ENCODE measurements at regions not wholly inside any gene's neighbourhood (a gene's known extent, or its start where the extent isn't known, plus 50 kb on each side); places are given as distances from the start of the nearest gene placed in this dataset.
"Not testable (repeated sequence)": the region's sequence is repeated elsewhere in the genome, so short reads cannot be mapped to it uniquely, and the experiment has no call there.

DNA sequence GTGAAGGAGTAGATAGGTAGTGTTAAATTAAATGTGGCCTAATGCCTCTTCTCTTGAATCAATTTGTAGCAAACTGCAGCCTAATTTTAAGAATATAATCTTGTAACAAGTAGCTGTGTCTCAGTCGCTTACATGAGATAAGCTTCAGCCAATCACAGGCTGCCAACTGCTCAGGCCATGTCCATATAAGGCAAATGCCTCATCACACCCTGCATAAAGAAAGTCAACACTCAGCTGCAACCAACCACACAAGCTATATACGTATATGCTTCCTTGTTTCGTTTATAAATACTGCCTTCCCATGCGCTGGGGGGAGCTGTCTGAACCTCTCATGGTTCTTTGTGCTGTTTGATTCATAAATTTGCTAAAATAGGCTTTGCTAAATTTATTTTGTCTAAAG lies 476.3 kb downstream of the TRIB2 start:
- DNase-seq (ENCODE audit: low read depth, low spot score) = no peak

DNA sequence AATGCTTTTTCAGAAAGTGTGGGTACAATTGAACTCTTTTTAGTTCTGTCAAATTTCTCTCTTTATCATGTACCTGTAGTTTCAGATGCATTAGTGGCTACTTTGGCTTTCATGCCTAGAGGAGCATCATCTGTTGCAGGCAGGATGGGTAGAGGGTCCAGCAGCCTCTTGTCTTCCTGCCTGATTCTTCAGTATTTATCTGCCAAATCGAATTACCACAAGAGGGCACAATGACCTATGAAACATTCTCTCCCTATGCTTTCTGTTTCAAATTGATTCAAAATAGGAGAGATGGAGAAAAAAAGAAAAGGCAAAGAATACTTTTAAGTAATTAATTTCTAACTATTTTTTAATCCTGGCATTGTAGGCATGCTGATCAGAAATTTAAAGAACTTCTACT lies 477.2 kb downstream of the TRIB2 start:
- no peak for DNase-seq (ENCODE audit: low read depth, low spot score)

DNA sequence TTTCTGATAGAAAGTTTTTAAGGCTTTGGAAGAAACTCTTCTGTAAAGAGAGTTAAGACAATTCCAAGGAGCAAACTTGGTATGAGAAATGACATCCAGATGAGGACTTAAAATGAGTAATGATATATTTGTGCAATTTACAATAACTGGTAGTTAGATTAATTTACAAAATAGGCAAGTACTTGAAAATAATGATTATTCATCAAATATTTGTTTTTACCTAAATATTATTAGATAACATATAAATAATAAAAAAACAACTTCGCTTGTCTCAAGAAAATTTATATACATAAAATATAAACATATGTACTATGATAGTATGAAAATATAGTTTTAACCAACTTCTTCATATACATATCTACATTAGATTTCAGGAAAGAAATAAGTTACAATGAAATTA lies 478.5 kb downstream of the TRIB2 start:
- no peak for DNase-seq (ENCODE audit: low read depth, low spot score)

DNA sequence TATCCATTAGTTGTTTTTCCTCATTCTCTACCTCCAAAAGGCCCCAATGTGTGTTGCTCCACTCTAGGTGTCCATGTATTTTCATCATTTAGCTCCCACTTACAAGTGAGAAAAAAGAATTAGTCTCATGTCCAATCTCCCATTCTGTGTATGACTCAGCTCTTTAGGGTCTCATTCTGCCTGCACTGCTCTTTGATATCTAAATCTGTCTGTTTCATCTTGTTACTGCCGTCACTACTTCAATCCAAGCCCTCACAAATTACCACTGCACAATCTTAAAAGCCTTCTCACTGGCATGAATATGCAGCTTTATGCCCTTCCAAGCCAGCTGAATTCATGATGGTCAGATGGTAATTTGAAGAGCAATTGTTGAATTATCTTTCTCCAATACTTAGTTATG lies 480.5 kb downstream of the TRIB2 start:
- no peak for DNase-seq (ENCODE audit: low read depth, low spot score)

DNA sequence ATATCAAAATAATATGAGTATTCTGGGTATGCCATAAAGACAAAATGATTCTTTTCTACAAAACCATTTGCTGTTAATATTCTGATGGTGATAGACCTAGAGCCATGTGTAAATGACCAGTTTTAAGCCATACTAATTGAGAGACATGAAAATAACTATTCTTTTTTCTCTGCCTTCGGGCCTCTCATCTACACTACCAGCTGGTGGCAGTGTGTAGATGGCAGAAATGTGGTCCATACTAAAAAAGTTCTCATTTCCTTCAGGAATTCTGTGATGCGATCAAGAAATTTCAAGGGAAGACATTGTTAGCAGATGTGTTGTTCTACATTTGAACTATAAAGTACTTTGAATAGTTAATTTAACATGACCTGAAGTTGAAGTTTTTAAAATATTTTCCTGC lies 485.2 kb downstream of the TRIB2 start:
- no peak for DNase-seq (ENCODE audit: low read depth, low spot score)

DNA sequence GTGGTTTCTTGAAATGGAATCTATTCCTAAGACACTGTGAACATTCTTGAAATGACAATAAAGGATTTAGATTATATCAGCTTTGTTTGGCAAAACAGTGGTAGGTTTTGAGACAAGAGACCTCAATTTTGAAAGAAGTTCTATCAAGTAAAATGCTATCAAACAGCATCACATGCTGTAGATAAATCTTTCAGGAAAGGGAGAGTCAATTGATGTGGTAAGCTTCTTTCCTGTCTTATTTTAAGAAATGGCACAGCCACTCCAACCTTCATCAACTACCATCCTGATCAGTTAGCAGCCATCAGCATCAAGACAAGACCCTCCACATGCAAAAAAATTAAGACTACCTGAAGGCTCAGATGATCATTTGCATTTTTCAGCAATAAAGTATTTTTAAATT lies 495.4 kb downstream of the TRIB2 start:
- no peak for DNase-seq (ENCODE audit: low read depth, low spot score)

DNA sequence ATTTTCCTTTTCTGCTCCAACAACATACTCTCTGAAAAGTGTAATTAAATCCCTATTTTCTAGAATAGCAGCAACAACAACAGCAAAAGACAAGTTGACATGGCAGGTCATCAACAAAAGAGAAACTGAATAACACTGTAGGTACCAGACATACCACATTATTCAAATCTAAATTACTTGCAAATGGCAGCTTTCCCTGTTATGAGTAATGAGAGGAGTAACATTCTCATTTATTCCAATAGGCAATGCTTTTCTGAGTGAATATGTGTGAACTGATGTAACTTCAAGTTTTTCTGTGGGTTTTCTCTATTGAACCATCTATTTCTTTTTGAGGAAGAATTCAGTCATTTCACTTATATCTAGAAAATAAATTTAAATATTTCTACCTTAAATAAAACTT lies 501.5 kb downstream of the TRIB2 start:
- DNase-seq (ENCODE audit: low read depth, low spot score) = no peak

DNA sequence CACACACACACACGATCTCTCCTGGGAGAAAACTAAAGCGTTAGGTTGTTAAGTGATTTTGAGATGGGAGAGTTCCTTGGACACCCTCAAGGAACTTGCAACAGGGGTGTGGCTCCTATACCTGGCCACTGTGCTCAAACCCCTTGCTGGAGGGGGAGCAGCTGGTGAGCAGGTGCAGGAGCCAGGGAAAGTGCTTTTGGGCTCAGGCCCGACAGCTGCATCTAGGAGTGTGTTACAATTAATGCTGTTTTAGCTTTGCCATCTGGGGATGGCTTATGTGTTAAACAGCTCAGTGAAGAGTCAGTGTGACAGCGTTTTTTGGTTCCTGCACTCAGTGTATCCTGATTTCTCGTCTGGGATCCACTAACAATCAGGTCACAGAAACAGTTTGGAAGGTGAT lies 510.8 kb downstream of the TRIB2 start:
- no peak for DNase-seq (ENCODE audit: low read depth, low spot score)

DNA sequence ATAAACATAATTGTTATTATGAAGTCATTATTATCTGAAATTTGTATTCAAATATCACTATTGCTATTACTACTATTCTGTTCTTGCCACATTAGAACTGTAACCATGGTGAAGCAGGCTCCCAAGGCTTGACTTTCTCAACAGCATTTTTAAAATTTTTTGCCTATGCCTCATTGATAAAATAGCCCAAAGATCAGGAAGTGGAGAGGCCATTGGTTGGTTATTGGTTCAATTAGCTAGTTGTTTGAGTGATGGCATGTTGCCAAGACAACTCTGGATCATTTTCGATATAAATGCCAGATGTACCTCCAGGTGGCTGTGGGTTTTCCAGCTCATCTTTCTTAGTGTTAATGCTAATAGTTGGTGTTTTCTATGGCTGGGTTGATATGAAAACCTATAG lies 513.5 kb downstream of the TRIB2 start:
- DNase-seq (ENCODE audit: low read depth, low spot score) = no peak

DNA sequence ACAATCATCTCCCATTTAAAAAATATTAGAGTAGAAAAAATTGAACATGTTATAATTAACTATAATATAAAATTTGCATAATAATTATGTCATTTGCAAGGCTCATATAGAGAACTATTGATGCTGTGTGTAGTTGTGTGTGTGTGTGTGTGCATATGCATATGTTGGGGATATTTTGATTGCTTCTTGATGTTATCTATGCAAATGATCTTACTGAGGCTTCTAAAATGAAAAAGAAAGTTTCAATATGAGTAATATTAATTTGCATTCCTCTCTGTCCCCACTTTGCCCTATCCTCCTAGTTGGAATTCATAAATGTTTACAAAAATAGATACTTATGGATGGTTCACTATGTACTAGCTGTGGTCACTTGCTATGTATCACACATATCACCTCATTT lies 523.3 kb downstream of the TRIB2 start:
- DNase-seq (ENCODE audit: low read depth, low spot score) = no peak

DNA sequence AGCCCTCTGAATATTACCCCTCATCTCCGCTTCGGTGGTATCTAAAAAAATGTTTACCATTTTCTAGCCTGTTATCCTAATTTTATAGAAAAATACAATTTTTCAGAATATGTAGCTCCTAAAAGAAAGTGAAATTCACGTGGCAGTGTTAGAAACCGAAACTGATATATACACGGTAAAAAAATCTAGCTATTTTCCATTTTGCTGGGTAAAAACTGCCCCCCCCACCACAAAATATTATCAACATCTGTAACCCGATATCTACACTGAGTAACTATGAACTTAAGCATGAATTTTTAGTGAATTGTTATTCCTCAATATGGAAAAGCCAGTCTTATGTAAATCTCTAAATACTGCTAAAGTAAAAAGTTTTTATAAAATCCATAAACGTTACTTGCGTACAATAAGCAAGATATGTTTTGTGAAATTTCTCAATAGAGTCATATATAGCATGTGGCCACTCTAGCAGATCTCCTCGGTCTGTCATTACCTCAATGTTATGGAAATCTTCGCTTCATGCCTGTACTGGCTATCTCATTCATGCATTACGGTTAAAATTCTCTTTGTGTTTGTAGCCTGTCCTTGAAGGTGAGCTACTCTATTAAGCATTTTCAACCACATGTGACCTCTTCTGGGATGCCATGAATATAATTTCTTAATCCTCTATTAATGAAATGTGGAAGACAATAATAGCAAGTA lies 524.2 kb downstream of the TRIB2 start:
- DNase-seq (ENCODE audit: low read depth, low spot score) = no peak

DNA sequence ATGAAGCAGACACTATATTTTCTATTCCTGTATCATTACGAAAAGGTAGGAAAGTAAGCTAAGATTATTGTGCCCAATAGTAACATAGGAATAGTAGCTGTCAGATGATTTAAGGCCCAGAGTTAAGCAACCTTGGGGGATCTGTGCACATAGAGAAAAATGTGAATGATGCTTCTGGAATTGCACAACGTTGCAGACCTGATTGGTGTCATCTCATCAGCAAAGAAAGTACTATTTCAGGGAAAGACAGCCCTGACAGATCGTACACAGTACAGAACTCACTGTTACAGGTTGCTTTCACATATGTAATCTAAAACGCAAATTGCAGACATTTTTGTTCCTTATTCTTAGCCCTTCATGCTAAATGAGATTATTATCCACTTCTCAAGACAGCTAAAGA lies 535.9 kb downstream of the TRIB2 start:
- no peak for DNase-seq (ENCODE audit: low read depth, low spot score)

DNA sequence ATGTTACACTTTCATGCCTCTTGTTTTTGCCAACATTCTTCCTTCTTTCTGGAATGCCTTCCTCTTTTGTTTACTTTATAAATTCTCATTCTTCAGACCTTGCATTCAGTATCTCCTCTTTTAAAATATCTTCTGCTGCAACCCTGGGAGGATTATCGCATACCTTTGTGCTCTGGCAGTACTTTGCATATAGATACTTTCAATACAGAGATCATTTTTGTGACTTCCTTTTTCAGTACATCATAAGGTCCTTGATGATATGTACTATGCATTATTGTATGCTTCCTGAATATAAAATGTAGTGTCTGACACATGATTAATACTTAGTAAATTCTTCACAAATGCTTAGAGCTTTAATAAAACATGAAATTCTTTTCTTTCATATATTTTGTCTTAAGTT lies 538.7 kb downstream of the TRIB2 start:
- DNase-seq (ENCODE audit: low read depth, low spot score) = no peak

DNA sequence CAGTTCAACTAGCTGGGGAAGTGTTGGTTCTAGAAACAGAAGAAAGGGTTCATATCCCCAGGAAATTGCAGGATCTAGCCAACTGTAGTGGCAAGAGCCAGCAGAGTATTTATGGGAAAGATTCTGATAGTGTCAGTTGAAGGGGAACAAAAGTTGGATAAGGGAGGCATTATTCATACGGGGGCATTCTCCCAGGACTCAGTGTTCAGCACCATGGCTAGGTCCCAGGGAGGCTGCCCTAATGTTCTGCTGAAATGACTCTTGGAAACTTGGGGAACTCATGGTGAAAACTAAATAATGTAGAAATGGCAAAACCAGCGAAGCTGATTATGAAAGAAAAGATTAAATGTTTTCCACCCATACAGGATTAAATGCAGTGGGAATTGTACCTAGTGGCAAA lies 543.7 kb downstream of the TRIB2 start:
- no peak for DNase-seq (ENCODE audit: low read depth, low spot score)

DNA sequence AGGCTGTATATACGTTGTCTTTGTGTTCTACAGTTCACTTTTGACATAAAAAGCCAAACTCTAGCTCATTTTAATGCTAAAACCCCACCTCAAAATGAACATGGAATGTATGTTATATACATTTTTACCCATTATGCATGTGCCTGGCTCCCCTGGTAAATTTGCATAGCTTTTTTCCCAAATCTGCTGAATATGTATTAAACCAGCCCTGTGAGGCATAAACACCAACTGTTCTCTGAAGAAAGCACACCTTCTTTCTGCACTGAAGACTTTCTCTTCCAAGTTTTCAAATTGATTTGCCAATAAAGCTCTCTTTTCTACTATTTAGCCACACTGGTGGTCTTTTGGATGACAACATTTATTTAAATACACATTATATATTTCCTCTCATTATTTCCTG lies 549.4 kb downstream of the TRIB2 start:
- no peak for DNase-seq (ENCODE audit: low read depth, low spot score)

DNA sequence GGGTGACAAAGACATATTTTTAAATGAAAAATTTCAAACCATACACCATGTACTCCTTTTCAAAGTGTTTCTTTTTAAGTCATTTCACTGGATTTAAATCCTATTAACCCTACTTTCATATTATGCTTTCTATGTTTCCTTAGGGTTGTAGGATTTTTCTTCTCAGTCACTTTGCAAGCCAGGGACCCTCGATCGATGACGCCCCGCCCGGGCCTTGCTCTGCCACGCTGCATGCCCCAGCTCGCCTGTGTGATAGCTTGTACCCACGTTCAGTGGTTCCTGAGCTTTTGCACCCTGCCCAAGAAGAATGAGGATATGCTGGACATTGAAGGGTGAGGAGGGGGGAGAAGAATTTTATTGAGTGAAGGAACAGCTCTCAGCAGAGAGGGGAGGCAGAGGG lies 568.0 kb downstream of the TRIB2 start:
- DNase-seq (ENCODE audit: low read depth, low spot score) = no peak

DNA sequence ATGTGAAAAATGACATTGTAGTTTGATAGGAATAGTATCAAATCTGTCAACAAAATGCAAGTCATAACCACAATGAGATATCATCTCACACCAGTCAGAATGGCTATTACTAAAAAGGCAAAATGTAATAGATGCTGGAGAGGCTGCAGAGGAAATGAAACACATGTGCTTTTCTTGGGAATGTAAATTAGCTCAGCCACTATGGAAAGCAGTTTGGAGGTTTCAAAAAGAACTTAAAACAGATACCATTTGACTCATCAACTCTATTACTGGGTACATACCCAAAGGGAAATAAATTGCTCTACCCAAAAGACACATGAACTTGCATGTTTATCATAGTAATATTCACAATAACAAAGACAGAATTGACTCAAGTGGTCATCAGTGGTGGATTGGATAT lies 572.6 kb downstream of the TRIB2 start:
- no peak for DNase-seq (ENCODE audit: low read depth, low spot score)

DNA sequence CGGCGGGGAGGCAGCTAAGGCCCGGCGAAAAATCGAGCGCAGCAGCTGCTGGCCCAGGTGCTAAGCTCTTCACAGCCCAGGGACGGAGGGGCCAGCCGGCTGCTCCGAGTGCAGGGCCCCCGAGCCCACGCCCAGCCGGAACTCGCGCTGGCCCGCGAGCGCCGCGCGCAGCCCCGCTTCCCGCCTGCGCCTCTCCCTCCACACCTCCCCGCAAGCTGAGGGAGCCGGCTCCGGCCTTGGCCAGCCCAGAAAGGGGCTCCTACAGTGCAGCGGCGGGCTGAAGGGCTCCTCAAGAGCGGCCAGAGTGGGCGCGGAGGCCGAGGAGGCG lies 591.7 kb downstream of the TRIB2 start:
- not testable (repeated sequence) for DNase-seq (ENCODE audit: low read depth, low spot score)

DNA sequence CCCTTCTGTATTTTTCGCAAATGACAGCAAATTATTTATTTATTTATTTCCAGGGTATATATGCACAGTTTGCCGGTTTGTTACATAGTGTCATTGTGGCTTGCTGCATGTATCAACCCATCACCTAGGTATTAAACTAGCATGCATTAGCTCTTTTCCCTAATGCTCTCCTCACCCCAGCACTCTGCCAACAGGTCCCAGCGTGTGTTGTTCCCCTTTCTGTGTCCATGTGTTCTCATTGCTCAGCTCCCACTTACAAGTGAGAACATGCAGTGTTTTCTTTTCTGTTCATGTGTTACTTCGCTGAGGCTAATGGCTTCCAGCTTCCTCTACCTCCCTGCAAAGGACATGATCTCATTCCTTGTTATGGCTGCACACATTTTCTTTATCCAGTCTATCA lies 592.3 kb downstream of the TRIB2 start:
- DNase-seq (ENCODE audit: low read depth, low spot score) = no peak

DNA sequence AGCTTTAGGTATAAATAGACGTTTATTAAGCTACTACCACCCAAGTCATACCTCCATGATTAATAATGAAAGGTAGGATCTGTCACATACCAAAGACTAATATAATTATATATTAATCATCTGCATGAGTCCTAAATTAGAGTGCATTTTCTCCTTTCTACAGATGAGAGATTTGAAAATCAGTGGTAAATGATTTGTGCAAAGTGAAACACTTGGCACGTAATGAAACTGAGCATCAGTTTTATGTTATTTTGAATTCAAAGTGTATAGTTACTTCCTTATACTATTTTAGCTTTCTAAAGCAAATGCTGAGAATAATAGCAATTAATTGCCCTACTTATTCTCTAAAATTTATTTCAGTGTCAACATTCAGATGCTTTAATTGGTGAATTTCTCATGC lies 615.3 kb downstream of the TRIB2 start:
- no peak for DNase-seq (ENCODE audit: low read depth, low spot score)

DNA sequence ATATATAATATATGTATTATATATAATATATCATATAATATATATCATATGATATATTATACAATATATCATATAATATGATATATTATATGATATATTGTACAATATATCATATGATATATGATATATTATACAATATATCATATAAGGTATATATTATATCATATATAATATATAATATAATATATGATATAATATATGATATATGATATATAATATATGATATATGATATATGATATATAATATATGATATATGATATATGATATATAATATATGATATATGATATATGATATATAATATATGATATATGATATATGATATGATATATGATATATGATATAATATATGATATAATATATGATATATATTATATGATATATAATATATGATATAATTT lies 617.3 kb downstream of the TRIB2 start:
- not testable (repeated sequence) for DNase-seq (ENCODE audit: low read depth, low spot score)

DNA sequence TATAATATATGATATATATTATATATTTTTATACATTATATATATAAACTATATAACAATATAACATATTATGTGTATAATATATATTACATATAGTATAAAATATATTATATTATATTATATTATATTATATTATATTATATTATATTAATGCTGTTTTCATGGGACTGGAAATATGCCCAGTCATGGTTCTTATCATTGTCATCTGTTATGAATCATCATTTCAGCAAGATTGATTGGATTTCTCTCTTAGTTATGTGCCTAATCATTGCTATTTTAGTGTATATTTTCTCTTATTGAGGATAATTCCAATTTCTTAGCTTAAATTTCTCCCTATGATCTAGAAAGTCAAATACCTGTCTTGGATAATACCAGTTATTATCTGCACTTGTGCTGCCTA lies 617.8 kb downstream of the TRIB2 start:
- DNase-seq (ENCODE audit: low read depth, low spot score) = no peak

DNA sequence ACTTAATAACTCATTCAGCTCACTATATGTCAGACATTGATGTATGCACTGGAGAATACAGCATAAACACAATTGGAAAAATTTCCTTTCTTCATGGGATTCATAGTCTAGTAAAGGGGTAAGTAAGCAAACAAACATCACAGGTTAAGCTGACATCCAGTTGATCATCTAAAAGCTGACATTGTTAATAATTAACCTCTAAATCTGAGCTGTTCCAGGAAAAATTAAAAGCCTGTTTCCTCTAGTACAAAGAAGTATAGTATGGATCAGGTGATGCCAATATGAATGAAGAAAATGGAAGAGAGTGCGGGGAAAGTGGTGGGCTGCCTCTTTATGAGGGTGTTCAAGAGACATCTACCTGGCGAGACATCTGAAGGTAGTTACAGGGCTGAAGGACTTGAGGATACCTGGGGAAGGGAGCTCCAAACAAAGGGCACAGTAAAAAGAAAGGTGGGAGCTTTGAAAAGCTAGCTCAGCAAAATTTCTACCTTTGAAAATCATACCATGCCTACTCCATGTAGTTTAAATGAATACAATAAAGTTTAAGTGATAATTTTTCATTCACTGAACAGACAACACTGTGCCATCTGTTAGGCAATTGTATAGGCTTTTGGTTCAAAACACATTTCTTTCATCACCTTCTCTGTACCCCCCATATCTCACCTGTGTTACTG lies 619.3 kb downstream of the TRIB2 start:
- DNase-seq (ENCODE audit: low read depth, low spot score) = no peak

DNA sequence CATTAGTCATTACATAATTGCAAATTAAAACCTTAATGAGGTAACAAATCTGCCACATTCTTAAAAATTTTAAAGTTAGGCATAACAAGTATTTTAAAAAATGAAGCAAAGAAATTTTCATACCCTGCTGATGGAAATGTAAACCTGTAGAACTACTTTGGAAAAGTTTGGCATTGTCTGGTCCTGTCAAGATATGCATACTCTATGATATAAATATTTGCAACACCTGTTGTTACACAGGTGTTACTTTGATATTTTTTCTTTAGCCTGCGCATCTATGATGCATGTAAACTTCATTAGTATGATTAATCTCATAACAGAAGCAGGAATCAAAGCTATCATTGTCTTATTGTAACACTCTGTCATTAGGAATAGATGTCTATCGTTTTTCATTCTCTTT lies 634.3 kb downstream of the TRIB2 start:
- no peak for DNase-seq (ENCODE audit: low read depth, low spot score)

Data from pulmonary artery endothelial cell (primary cell).